HEK293T (cell line): ENCODE measurements at regions not wholly inside any gene's neighbourhood (a gene's known extent, or its start where the extent isn't known, plus 50 kb on each side); places are given as distances from the start of the nearest gene placed in this dataset.
"Not testable (repeated sequence)": the region's sequence is repeated elsewhere in the genome, so short reads cannot be mapped to it uniquely, and the experiment has no call there.

Source experiments
- CTCF ChIA-PET: fragments of 350-600 bp; formaldehyde crosslinking; extraction: SDS; loops from one replicate; lab custom pipeline; 2021; ENCODE audit warnings: antibody characterized with exemption, inconsistent platforms; lab: Yijun Ruan, JAX
- POLR2A ChIA-PET: fragments of 350-600 bp; formaldehyde crosslinking; extraction: SDS; loops from one replicate; lab custom pipeline; 2020; ENCODE audit warnings: antibody characterized with exemption, inconsistent platforms; lab: Yijun Ruan, JAX
- DNase-seq: peaks from one replicate; pipeline ENCODE4 v3.0.0; 2012; ENCODE audit warnings: mixed read lengths; ENCODE audit errors: extremely low spot score
- ARNT ChIP-seq: fragments of 450-650 bp; IDR thresholded peaks from 2 replicates; pipeline ENCODE4 v1.6.1; 2017; ENCODE audit warnings: mild to moderate bottlenecking
- BHLHE40 ChIP-seq: fragments of 450-650 bp; IDR thresholded peaks from 2 replicates; pipeline ENCODE4 v1.6.1; 2016; ENCODE audit warnings: mild to moderate bottlenecking, moderate library complexity, borderline replicate concordance
- CTBP1 ChIP-seq: fragments of 450-650 bp; IDR thresholded peaks from 2 replicates; pipeline ENCODE4 v1.6.1; 2016; ENCODE audit warnings: borderline replicate concordance
- ELF4 ChIP-seq: fragments of 450-650 bp; IDR thresholded peaks from 2 replicates; pipeline ENCODE4 v1.6.1; 2017; ENCODE audit warnings: antibody characterized with exemption
- FOXA1 ChIP-seq: fragments of 450-650 bp; IDR thresholded peaks from 2 replicates; pipeline ENCODE4 v1.6.1; 2016; ENCODE audit warnings: mild to moderate bottlenecking
- FOXK2 ChIP-seq: fragments of 450-650 bp; IDR thresholded peaks from 2 replicates; pipeline ENCODE4 v1.6.1; 2016; ENCODE audit warnings: mild to moderate bottlenecking
- FOXM1 ChIP-seq: fragments of 450-650 bp; IDR thresholded peaks from 2 replicates; pipeline ENCODE4 v1.6.1; 2017; ENCODE audit warnings: mild to moderate bottlenecking, borderline replicate concordance
- HDGF ChIP-seq: fragments of 450-650 bp; IDR thresholded peaks from 2 replicates; pipeline ENCODE4 v1.6.1; 2017; ENCODE audit warnings: antibody characterized with exemption, borderline replicate concordance
- L3MBTL2 ChIP-seq: fragments of 450-650 bp; conservative IDR thresholded peaks from 2 replicates; pipeline ENCODE4 v1.6.1; 2016; ENCODE audit warnings: mild to moderate bottlenecking
- LEF1 ChIP-seq: fragments of 450-650 bp; IDR thresholded peaks from 2 replicates; pipeline ENCODE4 v1.6.1; 2017; ENCODE audit warnings: mild to moderate bottlenecking, borderline replicate concordance
- NFRKB ChIP-seq: fragments of 450-650 bp; IDR thresholded peaks from 2 replicates; pipeline ENCODE4 v1.6.1; 2016; ENCODE audit warnings: mild to moderate bottlenecking, moderate library complexity
- SP1 ChIP-seq: fragments of 450-650 bp; IDR thresholded peaks from 2 replicates; pipeline ENCODE4 v1.6.1; 2017
- SUZ12 ChIP-seq: fragments of 450-650 bp; IDR thresholded peaks from 2 replicates; pipeline ENCODE4 v1.6.1; 2016; ENCODE audit warnings: mild to moderate bottlenecking
- TARDBP ChIP-seq: fragments of 450-650 bp; IDR thresholded peaks from 2 replicates; pipeline ENCODE4 v1.6.1; 2016
- ZNF384 ChIP-seq: fragments of 450-650 bp; IDR thresholded peaks from 2 replicates; pipeline ENCODE4 v1.6.1; 2016
- TF ChIP-seq, protein P1 (sequence below): fragments of 450-650 bp; IDR thresholded peaks from 2 replicates; pipeline ENCODE4 v1.6.1; 2016

DNA sequence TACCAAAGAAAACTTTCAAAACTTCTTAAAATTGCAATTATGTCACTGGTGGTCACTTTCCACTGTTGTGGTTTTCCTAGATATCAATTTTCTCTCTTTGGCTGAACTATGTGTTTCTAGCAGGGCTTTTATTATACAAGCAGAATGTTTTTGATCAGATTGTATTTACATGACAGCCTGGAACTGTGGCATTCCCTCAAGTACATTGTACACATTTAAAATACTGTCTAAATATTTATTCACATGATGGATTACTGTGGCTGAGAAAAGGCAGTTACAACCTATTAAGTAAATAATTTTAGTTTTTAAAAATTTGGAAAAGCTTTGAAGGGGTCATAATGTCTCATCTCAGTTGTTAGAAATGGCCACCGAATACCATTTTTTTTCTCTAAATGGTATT is 231.9 kb upstream of the PPP1R3A start:
- TF ChIP-seq CTBP1 (no peak), HDGF (no peak), FOXA1 (no peak), ZNF384 (no peak), BHLHE40 (no peak), SUZ12 (no peak)
- no peak for DNase-seq
- ChIA-PET POLR2A (no interaction called here), CTCF (no interaction called here)

DNA sequence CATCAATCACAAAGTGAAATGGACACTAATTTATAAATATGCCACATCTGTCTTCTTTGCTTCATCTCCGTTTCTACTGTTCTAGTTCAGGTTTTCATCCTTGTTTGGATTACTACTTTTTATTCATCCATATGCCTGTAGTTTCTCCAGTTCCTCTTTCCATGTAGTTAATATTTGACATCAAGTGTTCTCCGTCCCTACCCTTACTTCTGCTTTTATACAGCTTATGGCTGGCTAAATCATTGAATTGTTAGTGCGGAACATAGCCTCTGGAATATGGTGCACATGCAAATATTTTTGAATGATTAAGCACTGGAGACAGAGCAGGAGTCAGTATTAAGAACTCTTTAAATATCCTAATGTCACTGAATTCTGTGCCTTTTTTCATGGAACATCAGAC is 230.0 kb upstream of the PPP1R3A start:
- no peak for DNase-seq
- ChIA-PET CTCF (no interaction called here), POLR2A (no interaction called here)
- TF ChIP-seq CTBP1 (no peak), FOXK2 (no peak), TARDBP (no peak), ZNF384 (no peak), ARNT (no peak), FOXM1 (no peak), SUZ12 (no peak), L3MBTL2 (no peak), NFRKB (no peak), SP1 (no peak), LEF1 (no peak), BHLHE40 (no peak), HDGF (no peak), ELF4 (no peak), FOXA1 (no peak)
- TF ChIP-seq, protein P1, sequence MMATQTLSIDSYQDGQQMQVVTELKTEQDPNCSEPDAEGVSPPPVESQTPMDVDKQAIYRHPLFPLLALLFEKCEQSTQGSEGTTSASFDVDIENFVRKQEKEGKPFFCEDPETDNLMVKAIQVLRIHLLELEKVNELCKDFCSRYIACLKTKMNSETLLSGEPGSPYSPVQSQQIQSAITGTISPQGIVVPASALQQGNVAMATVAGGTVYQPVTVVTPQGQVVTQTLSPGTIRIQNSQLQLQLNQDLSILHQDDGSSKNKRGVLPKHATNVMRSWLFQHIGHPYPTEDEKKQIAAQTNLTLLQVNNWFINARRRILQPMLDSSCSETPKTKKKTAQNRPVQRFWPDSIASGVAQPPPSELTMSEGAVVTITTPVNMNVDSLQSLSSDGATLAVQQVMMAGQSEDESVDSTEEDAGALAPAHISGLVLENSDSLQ = no peak

DNA sequence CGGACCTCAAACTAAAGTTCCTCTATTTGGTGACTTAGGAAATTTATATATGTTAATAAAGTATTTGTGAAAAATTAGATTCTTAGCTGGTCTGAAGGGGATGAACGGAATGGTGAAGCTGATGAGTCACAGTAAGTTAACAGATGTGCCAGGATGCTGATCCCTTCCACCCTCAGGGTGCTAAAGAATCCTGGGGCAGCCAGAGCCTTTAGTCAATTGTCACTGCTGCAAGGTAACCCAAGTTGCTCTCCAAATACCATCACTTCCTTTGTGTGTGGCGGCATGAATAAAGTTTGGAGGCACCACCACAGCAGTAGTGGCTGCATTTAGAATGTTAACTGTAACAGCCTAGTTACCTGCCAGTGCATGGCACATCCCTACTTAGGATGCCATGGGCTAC is 222.6 kb upstream of the PPP1R3A start:
- ChIA-PET POLR2A (no interaction called here), CTCF (no interaction called here)
- no peak for TF ChIP-seq HDGF
- TF ChIP-seq LEF1 = no peak
- TF ChIP-seq, protein P1 = no peak
- DNase-seq = no peak

DNA sequence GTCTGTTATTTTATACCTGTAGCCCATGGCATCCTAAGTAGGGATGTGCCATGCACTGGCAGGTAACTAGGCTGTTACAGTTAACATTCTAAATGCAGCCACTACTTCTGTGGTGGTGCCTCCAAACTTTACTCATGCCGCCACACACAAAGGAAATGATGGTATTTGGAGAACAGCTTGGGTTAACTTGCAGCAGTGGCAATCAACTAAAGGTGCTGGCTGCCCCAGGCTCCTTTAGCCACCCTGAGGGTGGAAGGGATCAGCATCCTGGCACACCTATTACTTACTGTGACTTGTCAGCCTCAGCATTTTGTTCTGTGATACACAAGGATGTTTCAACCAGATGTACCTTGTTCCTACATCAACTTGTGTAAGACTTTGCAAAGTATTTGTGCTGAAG is 221.8 kb upstream of the PPP1R3A start:
- POLR2A ChIA-PET = no interaction called here
- TF ChIP-seq CTBP1 (no peak), HDGF (no peak), FOXK2 (no peak), FOXA1 (no peak), L3MBTL2 (no peak), SP1 (no peak), SUZ12 (no peak), ZNF384 (no peak), LEF1 (no peak), TARDBP (no peak), ARNT (no peak), FOXM1 (no peak)
- CTCF ChIA-PET = no interaction called here
- DNase-seq = no peak

DNA sequence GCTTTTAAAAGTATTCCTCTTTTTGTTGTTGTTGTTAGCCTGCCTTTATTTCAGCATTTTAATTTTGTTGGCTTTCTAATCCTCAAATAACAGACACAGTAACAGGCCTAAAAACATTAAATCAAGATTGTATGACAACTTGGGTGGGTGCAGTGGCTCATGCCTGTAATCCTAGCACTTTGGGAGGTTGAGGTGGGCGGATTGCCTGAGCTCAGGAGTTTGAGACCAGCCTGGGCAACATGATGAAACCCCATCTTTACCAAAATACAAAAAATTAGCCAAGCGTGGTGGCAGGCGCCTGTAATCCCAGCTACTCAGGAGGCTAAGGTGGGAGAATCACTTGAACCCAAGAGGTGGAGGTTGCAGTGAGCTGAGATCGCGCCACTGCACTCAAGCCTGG is 220.9 kb upstream of the PPP1R3A start:
- POLR2A ChIA-PET, DNase-seq, CTCF ChIA-PET: not testable (repeated sequence)

DNA sequence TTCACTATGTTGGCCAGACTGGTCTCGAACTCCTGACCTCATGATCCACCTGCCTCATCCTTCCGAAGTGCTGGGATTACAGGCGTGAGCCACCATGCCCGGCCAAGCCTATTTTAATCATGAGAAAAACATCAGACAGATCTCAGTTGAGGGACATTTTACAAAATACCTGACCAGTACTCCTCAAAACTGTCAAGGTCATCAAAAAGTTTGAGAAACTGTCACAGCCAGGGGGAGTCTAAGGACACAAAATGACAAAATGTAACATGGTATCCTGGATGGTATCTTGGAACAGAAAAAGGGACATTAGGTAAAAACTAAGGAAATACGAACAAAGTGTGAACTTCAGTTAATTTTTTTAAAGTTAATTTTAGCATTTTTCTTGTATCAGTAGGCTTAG is 219.8 kb upstream of the PPP1R3A start:
- TF ChIP-seq ARNT = no peak
- no peak for TF ChIP-seq BHLHE40
- TF ChIP-seq, protein P1 = no peak
- TF ChIP-seq FOXA1 = no peak
- TF ChIP-seq ELF4 = no peak
- TF ChIP-seq FOXK2 = no peak
- no peak for TF ChIP-seq TARDBP
- no peak for TF ChIP-seq LEF1
- no peak for TF ChIP-seq ZNF384
- TF ChIP-seq SP1 = no peak
- TF ChIP-seq HDGF = no peak
- TF ChIP-seq L3MBTL2 = no peak
- no peak for TF ChIP-seq NFRKB
- TF ChIP-seq SUZ12 = no peak
- no peak for TF ChIP-seq CTBP1
- no peak for TF ChIP-seq FOXM1
- no peak for DNase-seq
- CTCF ChIA-PET = no interaction called here
- POLR2A ChIA-PET = no interaction called here

DNA sequence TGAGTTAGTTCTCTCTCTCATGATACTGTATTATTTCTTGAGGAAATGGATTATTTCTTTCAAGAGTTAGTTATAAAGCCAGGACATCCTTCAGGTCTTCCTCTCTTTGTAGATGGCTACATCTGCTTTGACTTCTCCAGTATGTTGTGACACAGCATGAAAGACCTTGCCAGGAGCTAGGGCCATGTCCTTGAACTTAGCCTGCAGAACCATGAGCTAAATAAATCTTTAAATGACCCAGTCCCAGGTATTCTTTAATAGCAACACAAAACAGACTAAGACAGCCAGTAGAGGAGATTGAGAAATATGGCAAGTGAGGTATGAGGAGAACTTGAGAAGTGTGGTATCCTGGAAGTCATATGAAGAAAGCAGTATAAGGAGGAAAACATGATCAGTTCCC is 214.9 kb upstream of the PPP1R3A start:
- ChIA-PET POLR2A (no interaction called here), CTCF (no interaction called here)
- TF ChIP-seq LEF1 (no peak), FOXA1 (no peak), NFRKB (no peak), CTBP1 (no peak), SP1 (no peak), ARNT (no peak), FOXM1 (no peak), SUZ12 (no peak), ZNF384 (no peak), L3MBTL2 (no peak)
- TF ChIP-seq, protein P1 = no peak
- DNase-seq = no peak
